Ureter (tissue), 1 donor: ENCODE measurements at regions not wholly inside any gene's neighbourhood (a gene's known extent, or its start where the extent isn't known, plus 50 kb on each side); places are given as distances from the start of the nearest gene placed in this dataset.
"Not testable (repeated sequence)": the region's sequence is repeated elsewhere in the genome, so short reads cannot be mapped to it uniquely, and the experiment has no call there.

Source experiments
- DNase-seq: peaks from one replicate; pipeline ENCODE4 v3.0.0-alpha.2; 2020; ENCODE audit warnings: low spot score
- donor health status: DM: yes; HTN: yes; CAD: no.

DNA sequence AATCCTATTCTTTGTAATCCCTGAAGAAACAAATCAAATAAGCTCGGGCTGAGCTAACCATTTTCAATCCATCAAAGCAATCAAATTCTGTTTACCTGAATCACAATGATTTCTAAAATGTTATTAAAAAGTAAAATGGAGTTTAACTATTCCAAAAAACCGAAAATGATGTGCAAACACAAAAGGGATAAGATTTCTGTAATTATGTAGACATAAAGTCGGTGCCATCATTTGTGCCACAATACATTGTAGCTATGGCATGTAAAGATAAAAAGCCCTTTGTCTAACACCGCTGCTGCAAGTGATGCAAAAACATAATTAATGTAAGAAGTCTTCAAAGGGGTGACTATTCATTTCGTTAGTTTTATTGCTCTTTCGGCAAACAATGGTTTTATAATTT, 125.1 kb upstream of the FAM204A start:
- DNase-seq: no peak

GRCh38 chr10:118465300-118465874, 123.3 kb upstream of the FAM204A start:
- no peak for DNase-seq

GRCh38 chr10:118463740-118464139, 121.6 kb upstream of the FAM204A start:
- DNase-seq: no peak

GRCh38 chr10:118462401-118462800, 120.3 kb upstream of the FAM204A start:
- DNase-seq: no peak

- peak; percentile 72 for DNase-seq
Observed at GRCh38 chr10:118459642-118460193, 117.6 kb upstream of the FAM204A start.

DNA sequence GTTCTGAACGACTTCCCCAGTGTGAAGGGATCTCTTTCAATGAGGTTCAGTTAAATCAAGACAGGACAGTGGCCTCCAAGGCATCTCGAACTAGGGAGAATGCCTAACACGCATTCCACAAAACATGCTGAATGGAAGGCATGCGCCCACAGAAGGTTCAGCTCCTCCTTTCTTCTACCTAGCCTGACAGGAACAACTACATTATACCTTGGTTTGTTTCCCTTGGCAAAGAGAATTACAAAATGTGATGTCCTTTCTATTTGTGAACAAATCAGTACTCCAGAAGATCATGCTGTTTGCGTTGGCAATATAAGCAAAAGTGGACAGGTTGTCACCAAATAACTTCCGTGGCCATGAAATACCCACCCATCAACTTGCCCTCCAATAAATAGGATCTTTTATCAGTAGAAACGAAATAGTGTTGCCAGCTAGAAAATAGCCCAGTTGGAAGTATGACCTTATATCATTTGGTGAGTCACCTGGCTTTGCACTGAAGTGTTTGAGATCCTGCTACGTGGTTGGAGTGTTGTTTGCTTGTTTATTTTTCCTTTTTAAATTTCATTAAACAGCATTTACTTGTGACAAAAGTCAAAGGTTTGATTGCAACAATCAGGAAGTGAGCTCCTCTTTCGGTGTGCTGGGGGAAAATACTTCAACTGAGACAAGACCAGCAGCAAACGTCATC, 117.0 kb upstream of the FAM204A start:
- DNase-seq: no peak

DNA sequence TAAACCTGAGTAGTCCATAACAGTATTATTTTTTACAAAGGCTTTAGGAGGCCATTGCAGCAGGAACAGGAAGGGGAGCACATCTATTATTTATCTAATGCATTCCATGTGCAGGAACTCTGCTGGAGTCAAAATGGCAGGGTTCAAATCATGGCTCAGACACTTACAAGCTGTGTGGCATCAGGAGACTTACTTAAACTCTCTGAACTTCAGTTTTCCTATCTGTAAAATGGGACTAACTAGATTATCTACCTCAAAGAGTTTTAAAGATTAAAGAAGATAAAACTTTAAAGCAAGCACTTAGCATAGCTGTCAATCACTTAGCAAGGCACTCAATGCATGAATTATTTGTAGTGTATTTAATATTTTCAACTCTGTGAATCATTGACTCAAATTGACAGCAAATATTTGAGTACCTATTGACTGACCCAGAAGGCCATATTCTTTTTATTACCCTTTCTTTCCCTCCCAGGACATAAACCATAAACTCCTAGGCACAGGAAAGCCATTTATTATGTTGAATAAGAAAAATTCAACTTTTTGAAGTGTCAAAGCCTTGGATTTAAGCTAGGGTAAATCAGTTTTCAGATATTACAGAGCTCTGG, 115.8 kb upstream of the FAM204A start:
- DNase-seq: no peak

DNA sequence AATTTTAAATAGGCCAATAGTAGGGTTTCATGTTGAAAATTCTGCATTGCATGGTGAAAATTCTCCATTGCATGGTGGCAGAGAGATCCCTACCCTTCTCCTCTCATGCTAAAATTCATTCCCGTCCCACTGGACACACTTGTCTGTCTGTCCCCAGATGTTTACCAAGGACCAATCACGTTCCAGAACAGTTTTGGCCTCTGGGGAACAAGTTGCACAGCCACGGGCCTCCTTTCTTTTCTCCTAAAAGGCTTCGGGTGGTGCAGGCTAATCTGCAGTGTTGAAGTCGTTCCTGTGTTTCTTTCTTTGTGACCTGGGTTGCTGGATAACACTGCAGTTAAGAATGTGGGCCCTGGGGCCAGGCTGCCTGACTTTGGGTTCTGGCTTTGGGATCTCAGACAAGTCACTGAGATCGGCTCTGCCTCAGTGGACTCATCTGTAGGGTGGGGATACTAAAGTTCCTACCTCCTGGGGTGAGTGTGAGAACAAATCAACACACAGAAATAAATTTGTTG, 113.1 kb upstream of the FAM204A start:
- DNase-seq: no peak

GRCh38 chr10:118454211-118454610, 112.1 kb upstream of the FAM204A start:
- DNase-seq: no peak

DNA sequence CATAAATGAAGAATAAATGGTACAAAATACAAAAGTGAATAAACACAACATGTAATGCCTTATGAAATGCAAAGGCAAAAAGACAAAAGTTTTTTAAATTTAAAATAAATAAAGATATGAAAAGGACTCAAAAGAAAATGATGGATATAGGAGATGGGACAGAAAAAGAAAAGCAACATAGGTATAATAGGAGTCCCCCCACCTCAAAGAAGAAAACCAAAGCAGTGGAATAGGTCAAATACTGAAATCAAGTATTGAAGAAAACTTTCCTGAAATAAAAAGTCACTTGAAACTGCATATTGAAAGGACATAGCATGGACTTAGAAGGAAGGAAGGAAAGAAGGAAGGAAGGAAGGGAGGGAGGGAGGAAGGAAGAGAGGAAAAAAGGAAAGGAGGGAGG, 110.0 kb upstream of the FAM204A start:
- no peak for DNase-seq

DNA sequence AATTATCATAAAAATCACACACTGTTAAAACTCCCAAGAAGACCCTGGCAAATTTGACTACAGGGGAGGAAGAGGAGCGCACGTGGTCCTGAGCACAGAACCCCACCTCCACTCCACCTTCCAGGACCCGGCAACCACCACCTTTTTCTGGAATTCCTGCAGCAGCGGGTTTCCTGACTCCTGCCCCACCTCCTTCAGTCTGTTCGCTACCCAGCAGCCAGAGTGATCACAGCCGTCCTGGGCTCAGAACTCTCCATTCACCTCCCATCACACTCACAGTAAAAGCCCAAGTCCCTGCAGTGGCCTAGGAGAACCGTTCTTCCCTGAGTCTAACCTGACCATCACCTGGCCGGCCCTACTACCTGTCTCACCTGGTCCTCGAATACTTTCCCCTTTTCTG, 107.4 kb upstream of the FAM204A start:
- DNase-seq: no peak

DNA sequence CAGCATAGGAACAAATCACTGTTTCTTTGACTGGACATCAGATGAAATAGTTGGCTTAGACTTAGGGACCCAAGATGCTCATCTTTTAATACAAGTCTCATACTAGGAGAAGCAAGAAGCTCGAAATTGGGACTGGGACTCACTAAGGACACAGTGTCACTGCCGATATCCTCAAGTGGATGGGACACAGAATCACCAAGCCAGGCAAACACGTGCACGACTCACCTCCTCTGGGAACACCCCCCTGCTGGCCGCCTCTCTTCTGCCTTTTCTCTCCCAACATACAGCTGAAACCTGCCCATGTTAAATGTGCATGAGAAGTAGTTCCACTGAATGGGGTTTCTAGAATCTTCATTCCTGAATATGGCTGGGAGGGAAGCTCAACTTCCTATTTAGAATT, 106.6 kb upstream of the FAM204A start:
- DNase-seq: no peak

DNA sequence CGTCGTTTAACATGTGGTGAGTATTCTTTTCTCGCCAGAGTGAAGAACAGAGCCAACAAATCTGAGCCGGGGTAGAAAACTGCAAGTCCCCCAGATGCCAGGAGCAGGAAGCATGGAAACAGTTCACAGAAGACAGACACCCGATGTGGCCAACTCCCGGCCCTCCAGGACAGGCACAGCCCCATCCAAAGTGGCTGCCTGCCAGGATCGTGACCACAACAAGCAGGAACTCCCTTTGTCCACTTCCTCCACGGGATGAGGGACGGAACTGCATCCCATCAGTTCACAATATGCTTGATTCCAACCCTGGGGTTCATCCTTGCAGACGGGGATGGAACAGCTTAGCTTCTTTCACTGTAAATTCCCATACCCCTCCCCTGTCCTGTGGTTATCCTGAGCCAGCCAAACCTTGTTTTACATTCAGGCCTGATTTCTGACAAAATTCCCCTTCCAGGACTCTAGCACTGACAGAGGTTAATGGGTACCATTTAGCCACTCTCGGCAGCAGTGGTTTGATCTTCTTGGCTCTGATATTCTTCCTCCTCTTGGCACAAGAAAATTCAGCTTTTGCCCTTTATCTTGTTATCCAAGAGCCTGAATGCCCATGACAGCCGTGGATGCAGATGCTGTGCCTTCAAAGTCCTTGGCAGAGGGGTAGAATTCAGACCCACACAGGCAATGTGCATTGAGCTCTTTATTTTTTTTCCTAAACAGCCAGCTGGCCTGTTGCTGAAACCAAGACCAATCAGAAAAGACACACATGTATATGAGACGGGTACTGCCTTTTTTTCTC, 105.5 kb upstream of the FAM204A start:
- peak; percentile 50 for DNase-seq

DNA sequence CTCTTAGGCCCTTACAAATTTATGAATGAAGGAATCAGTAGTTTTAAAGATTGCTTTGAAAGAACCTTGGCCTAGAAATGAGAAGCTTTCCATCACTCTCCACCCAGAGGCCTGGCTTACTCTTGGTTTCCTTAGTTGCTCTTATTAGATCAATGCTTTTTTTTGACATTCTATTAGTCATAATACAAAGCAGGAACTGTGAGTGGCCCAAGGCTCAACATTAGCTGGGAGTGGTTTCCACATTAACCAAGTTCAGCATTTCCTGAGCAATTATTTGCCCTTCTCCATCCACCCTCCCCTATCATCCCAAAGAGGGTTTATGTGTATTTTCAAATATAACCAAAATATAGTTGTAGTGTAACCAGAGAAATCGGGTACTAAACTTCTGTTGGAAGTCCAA, 103.4 kb upstream of the FAM204A start:
- DNase-seq: no peak

DNA sequence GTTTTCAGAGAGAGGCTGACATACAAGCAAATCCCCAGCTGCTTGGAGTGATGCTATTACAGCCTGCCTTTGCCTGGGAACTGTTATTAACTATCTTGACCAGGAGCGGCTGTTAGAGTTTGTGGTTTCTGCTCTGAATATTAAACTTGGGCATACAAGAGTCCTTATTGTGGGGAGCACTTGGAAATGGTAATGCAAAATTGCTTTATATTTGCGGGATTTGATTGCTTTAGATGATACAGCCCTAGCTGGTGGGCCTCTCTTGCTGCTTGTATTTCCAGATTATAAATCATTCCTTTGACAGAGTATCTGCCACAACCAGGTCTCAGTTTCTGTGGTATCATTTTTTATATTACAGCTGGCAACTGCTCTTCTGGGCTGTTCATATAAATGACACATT, 101.9 kb upstream of the FAM204A start:
- DNase-seq: no peak

DNA sequence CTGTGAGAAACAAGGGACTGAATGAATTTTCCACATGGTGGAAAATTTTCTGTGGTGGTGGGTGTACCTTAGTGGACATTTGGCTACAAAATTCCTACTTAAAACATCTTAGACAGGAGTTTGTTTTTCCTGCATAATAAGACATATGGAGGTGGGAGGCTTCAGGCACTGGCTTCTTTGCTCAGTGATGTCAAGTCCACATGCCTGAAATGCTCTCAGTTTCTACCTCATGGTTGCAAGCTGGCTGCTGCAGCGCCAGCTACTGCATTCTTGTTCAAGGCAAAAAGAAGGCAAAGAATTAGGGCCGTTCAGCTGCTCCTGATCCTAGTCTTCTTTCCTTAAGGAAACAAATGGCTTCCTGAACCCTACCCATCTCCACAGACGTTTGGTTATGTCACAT, 99.9 kb upstream of the FAM204A start:
- DNase-seq: no peak

DNA sequence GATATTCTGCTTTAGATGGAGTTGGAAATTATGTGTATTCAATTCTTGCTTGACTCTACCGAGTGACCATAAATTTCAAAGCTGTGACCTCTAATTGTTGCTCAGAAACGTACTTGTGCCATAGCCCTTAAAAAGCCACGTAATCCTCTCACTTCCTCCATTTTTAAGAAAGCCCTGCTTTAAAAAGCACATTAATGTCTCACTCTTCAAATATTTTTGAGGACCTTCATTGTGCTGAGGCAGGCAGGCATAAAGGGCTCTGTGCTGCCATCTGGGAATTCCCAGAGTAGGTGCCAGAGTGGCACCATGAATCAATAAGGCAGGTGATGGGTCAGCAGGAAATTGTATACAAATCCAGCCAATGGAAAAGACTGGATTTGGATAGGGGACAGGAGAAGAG, 97.7 kb upstream of the FAM204A start:
- no peak for DNase-seq

DNA sequence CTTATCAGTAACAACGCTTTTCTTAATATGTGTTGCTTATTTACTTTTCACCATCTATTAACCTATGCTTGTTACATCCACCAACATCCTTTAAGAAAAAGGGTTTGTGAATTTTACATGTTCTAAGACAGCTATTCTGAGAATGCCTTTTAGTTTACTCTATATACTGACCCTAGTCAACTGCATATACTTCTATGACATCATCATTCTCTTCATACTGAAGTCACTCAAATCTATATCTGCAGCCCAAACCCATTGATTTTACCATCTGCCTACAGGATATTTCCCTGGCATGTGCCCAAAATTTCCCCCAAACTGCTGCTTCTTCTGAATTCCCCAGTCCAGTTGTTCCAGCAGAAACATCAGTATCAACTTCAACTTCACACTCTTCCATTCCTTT, 94.6 kb upstream of the FAM204A start:
- DNase-seq: no peak

- DNase-seq: no peak
Observed at GRCh38 chr10:118430190-118430589, 88.1 kb upstream of the FAM204A start.

DNA sequence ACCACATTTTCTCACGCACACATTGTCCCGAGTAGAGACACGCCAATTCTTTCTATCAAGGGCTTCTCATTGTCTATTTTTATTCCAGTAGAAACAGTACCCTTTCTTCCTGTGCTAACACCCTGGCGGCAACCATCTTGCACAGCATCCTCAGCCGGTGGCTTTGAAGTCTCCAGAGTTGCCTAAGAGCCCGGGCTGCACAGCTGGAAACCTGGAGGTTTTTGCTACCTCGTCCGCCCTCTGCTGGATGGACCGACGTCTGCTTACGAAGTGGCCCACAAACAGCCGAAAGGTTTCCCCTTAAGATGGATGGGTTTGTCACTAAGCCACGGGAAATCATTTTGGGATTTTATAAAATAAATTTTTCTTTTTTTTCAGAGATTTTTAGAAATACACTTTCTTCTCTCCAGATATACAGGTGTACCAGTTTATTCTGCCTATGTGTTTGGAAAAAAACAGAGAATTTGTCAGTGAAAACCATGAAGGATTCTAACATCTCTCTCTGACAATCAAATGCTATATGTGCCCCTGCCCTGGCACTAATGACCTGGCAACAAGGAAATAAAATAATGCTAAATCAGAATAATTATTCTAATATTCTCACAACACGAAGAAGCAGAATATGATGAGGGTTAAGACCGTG, 81.8 kb upstream of the FAM204A start:
- peak; percentile 84 for DNase-seq

DNA sequence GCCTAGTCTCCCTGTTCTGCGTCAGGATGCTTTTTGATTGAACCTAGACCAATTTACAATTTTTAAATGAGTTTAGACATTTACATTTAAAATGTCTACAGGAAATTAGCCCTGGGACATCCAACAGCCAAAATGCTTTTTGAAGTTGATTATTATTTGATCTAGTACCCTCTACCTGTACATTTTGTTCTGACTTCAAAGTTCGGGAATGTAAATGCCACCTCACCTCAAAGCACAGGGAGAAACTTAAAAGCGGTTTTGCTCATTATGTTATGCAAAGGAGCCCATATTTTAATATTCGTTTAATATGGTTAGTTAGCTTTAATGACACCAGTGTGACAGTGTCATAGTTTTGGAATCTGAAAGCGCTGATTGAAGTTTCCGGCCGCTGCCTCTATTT, 80.1 kb upstream of the FAM204A start:
- no peak for DNase-seq

- not testable (repeated sequence) for DNase-seq
Observed at GRCh38 chr10:118420049-118420448, 77.9 kb upstream of the FAM204A start.
